GM12873 (cell line): ENCODE measurements at regions not wholly inside any gene's neighbourhood (a gene's known extent, or its start where the extent isn't known, plus 50 kb on each side); places are given as distances from the start of the nearest gene placed in this dataset.

ENCODE experiments used
- TF ChIP-seq, protein P1 (sequence below): IDR thresholded peaks from 2 replicates; pipeline ENCODE4 v1.5.1; 2012; ENCODE audit warnings: low read depth, mild to moderate bottlenecking, moderate library complexity, low read length, control low read depth; ENCODE audit not compliant: insufficient read depth; ENCODE audit errors: missing control alignments

DNA sequence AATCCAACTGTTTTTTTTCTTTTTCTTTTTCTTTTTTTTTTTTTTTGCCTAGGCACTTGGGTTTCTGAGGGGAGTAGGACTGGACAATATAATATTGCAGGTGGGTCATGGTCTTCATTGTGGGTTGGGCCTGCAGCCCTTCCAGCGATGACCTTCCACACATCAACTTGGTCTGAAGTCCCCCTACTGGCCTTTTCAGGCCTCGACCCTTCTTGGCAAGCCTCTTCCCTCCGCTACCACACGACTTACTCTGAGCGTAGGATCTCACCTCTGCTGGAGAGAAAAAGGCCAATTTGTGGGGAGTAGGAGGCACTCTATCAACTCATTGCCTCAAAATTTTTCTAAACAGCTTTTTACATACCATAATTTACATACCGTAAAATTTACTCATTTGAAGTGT, 51.1 kb upstream of the GRIK3 start:
- TF ChIP-seq, protein P1, sequence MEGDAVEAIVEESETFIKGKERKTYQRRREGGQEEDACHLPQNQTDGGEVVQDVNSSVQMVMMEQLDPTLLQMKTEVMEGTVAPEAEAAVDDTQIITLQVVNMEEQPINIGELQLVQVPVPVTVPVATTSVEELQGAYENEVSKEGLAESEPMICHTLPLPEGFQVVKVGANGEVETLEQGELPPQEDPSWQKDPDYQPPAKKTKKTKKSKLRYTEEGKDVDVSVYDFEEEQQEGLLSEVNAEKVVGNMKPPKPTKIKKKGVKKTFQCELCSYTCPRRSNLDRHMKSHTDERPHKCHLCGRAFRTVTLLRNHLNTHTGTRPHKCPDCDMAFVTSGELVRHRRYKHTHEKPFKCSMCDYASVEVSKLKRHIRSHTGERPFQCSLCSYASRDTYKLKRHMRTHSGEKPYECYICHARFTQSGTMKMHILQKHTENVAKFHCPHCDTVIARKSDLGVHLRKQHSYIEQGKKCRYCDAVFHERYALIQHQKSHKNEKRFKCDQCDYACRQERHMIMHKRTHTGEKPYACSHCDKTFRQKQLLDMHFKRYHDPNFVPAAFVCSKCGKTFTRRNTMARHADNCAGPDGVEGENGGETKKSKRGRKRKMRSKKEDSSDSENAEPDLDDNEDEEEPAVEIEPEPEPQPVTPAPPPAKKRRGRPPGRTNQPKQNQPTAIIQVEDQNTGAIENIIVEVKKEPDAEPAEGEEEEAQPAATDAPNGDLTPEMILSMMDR, result peak; percentile 21

DNA sequence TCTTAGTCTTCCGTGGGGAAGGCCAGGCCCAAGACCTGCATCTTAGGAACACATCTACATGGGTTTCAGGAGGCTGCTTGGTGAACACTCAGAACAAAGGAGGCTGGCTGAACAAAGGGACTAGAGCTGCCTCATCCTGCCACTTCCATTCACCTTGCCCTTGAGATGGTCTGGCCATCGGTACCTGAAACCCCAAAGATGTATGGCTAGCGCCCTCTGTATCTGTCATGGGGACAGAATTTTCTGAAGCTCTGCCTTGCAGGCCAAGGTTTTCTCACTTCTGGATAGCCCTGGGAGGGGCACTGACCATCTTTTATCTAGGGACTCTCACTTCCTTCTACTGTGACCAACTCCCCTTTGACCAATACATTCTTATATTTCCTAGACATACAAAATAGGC, 55.4 kb upstream of the GRIK3 start:
- TF ChIP-seq, protein P1, result no peak

DNA sequence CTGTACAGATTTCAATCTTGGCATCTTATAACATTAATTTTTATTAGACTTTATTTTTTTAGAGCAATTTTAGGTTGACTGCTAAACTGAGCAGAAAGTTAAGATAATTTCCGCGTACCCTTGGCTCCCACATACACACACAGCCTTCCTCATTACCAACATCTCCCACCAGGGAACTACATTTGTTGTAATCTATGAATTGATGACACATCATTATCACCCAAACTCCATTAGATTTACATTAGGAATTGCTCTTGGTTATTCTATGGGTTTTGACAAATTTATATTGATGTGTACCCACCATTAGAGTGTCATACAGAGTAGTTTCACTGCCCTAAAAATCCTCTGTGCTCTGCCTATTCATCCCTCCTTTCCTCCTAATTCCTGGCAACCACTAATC, 56.4 kb upstream of the GRIK3 start:
- TF ChIP-seq, protein P1, result no peak

DNA sequence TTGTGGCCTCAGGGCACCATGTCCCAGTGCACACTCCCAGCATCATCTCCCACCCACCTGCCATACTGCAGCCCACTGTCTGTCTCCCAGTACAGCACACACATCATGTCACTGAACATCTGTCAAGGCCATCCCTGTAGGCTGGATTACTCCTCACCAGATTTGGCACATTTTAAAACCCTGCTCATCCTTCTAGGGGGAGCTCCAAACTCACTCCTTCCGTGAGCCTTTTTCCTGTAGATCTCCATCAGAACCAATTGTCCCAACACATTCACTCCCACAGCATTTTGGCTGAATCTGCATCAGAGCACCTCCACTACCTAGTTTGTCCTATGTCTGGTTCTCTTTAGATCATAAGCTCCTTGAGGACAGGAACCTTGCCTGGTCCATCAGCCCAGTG, 58.6 kb upstream of the GRIK3 start:
- TF ChIP-seq, protein P1, result no peak

DNA sequence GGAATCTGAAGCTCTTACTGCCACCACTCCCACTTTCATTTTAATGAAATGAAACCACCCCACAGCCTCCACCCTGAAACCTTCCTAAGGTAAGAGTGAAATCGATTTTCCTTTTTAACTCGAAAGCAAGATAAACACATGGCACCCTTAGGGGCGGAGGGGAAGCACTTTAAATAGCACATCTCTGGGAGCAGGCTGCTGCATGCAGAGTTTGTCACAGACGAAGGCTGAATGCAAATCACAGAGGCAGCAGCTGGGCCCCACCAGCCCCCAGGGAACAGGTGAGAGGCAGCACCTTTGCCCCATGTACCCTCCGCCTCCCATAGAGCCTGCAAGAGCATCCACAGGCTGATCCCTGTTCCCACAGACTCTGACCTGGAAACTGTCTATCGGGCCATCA, 60.0 kb upstream of the GRIK3 start:
- TF ChIP-seq, protein P1, result no peak

DNA sequence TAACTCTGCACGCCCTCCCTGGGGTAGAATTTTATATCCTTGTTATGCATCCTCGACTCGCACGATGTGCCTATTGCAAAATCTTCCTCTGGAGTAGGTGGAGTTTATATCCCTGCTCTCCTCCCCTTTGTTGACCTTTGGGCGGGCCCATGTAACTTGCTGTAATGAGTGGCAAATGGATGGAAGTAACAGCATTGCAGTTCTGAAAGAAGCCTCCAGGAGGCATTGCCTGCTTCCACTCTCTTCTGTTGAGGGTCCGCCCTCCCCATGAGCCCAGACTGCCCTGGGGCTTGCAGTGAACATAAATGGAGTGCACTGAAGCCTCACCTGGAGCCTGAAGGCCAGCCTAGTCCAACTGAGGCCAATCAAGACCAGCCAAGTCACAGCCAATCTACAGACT, 62.2 kb upstream of the GRIK3 start:
- TF ChIP-seq, protein P1, result peak; percentile 72

DNA sequence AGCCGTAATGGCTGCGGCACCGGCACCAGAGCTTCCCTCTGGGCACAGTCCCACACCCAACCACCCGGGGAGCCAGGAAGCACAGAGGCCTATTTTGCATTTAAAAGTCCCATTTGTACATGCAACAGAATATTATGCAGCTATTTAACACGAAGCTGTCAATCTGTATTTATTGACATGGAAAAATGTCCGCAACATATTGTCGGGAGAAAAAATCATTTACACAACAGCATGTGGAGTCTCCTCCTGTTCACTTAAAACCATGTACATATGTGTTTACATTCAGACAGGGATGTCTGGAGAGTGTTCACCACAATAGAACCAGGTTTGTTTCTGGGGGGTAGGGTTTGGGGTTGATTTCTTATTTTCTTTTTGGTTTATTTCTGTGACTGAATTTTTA, 63.4 kb upstream of the GRIK3 start:
- TF ChIP-seq, protein P1, result no peak
